Sigmoid colon (tissue), 4 donors: ENCODE measurements at regions not wholly inside any gene's neighbourhood (a gene's known extent, or its start where the extent isn't known, plus 50 kb on each side); places are given as distances from the start of the nearest gene placed in this dataset.

ENCODE experiments used
- EP300 ChIP-seq, 4 donors: sonication (generic); formaldehyde crosslinking; IDR thresholded peaks; one replicate each; pipeline ENCODE4 v1.6.1; 2017; ENCODE audit warnings: antibody characterized with exemption in 4 of 4
- POLR2A ChIP-seq, 2 donors: fragments of 450-650 bp; IDR thresholded peaks; one replicate each; pipeline ENCODE4 v1.6.1; 2016; ENCODE audit warnings: antibody characterized with exemption in 2 of 2, mild to moderate bottlenecking in 2 of 2, moderate library complexity in 2 of 2

GRCh38 chrX:45778616-45779015, 577.9 kb upstream of the DIPK2B start:
- TF ChIP-seq POLR2A (IDR thresholded peaks at IDR 0.05) (no peak), EP300 (IDR thresholded peaks at IDR 0.05) (no peak)
